ENCODE measurements at regions not wholly inside any gene's neighbourhood (a gene's known extent, or its start where the extent isn't known, plus 50 kb on each side); places are given as distances from the start of the nearest gene placed in this dataset.

DNA sequence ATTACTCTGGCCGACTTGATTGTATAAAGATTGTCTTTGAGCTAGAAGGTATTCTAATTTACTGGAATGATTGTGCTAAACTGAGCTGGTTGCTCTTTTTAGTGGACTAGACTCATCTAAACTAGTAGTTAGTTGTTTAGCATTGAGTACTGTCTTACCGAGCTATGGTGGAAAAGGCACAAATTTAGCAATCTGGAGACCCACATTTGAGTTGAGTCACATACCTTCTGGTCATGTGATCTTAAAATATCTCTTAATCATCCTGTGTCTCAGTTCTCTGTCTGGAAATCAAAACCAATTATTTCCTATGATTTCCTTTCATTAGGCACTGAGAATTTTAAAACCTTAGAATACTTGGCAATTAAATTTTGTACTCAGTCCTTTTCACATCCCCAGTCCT, 349.5 kb downstream of the IRS2 start:
- DNase-seq (ENCODE audit: low spot score): no peak

- DNase-seq (ENCODE audit: low spot score): no peak
These were observed 350.2 kb downstream of the IRS2 start for GRCh38 chr13:109436055-109436622.

DNA sequence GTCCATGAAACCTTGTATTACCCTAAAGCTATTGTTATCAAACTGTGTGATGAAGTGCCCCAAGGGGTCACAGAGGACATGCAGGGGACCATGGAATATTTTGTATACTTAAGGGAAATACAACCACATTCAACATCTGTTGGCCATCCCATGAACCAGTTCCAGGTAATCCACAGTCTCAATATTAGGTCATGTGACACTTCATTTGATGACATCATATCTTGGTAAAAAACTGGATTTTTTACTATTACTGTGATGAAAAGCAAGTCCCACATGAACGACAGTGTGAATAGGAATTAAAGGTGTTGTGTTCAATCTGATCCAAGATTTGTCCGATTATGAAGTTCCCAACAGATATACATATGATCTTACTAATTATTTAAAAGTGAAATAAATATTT, 355.2 kb downstream of the IRS2 start:
- no peak for DNase-seq (ENCODE audit: low spot score)

GRCh38 chr13:109428146-109428545, 358.2 kb downstream of the IRS2 start:
- DNase-seq (ENCODE audit: low spot score): no peak

DNA sequence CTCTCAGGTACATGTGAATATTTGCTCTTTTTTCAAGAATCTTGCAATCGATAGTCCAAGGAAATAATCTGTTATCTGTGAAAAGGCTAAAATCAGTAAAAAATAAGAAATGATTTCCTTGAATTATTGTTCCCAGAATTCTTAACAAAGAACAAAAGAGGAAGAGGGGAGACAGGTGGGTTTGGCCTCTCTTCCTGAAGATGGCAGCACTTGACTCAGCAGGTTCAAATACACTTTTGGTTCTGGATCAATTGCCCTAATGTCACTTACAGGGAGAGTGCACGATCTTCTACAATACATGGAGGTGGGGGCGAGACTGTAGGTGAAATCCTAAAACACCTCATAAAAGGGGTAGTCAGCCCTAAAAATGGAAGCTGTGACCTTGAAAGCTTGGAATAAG, 358.7 kb downstream of the IRS2 start:
- DNase-seq (ENCODE audit: low spot score): no peak

GRCh38 chr13:109427148-109427547, 359.2 kb downstream of the IRS2 start:
- DNase-seq (ENCODE audit: low spot score): no peak

DNA sequence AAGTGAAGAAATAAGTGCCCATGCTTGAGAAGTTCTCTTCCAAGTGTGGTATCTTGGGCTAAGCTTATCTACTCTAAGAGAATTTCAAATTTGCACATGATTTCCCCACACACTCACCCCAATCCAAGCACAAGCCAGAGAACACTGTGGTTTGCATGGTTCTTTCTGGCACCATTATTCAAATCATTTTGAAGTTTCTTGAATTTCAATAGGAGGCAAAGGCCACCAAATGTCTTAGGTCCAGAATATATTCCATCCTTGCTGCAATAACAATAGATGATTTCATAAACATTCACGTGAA, 359.7 kb downstream of the IRS2 start:
- DNase-seq (ENCODE audit: low spot score): no peak

- DNase-seq (ENCODE audit: low spot score): no peak
These were observed 360.3 kb downstream of the IRS2 start for GRCh38 chr13:109425821-109426689.

DNA sequence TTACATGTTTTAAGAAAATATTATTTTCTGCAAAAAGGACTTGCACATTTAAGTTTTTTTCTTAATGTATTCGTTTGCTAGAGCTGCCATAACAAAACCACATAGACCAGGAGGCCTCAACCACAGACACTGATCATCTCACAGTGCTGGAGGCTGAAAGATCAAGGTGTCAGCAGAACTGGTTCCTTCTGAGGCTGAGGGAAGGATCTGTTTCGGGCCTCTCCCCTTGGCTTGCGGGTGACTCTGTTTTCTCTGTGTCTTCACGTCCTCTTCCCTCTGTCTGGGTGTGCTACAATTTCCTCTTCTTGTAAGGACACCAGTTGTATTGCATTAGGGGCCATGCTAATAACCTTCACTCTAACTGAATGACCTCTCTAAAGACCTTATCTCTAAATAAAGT, 364.2 kb downstream of the IRS2 start:
- DNase-seq (ENCODE audit: low spot score): no peak

DNA sequence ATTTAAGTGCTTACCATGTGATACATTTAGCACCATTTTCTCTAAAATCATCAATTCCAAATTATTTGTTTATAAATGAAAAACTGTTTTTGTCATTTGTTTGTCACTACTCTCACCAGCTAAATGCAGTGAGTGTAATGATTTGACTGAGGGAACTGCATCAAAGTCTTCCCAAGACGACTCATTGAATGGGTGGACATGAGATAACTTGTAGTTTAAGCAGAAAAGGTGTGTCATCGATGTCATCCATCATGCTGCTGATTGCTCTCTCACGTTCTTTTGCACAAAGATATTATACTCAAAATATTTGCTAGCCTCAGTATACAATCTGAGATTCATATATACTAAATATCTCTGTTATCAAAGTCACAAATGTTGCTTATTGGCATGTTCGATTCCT, 366.5 kb downstream of the IRS2 start:
- DNase-seq (ENCODE audit: low spot score): no peak

- no peak for DNase-seq (ENCODE audit: low spot score)
These were observed 368.3 kb downstream of the IRS2 start for GRCh38 chr13:109418111-109418510.

- DNase-seq (ENCODE audit: low spot score): no peak
These were observed 370.4 kb downstream of the IRS2 start for GRCh38 chr13:109416001-109416400.

DNA sequence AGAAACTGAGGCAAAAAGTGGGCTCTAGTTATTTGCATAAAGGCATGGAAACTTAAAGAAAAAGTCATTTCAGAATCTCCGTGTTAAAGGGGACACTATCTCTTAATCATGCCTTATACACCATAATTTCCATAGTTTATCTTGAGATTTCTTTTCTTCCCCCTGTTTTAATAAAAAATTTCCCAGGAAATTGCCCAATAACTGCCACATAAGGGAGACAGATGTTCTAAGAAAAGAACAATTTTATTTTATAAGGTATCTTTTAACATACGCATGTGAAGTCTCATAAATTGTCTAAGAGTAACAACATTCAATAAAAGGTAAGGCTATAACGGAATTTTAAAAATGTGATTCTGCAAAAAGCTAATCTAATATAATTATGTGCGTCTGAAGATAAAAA, 371.3 kb downstream of the IRS2 start:
- DNase-seq (ENCODE audit: low spot score): no peak

GRCh38 chr13:109412283-109412901, 374.0 kb downstream of the IRS2 start:
- no peak for DNase-seq (ENCODE audit: low spot score)

- DNase-seq (ENCODE audit: low spot score): no peak
These were observed 375.5 kb downstream of the IRS2 start for GRCh38 chr13:109410868-109411267.

DNA sequence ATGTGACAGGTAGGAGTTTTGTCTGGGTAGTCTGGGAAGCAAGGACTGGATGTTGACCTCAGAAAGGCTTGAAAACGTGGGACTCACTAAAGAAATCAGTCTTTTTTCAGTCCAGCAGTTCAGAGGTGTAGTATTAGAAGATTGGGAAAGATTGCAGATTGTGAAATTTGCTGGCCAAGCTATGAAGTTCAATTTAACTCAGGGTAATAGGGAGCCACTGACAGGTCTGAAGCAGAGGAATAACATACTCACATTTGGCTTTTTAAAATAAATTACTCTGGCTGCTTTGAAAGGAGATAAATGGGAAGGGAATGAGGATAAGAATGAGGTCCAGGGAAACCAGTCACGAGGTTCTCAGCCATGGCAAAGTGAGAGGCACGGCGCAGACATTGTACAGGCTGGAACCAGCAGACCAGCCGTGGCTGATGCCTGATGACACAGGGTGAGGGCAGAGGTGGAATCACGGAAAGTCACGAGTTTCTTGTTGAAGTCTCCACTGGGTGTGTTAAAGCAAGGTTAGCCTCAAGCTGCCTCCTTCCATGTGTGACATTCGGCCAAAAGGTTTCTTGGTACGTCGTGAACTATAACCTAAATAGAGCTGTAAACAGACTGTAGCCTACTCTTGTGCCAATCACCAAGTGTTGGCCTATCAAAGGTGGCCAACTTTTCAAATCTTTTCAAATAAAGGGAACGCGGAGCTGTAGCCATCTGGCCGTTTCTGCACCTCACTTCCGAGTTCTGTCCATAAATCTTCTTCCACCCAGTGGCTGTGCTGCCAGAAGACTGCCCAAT, 377.6 kb downstream of the IRS2 start:
- DNase-seq (ENCODE audit: low spot score): no peak

DNA sequence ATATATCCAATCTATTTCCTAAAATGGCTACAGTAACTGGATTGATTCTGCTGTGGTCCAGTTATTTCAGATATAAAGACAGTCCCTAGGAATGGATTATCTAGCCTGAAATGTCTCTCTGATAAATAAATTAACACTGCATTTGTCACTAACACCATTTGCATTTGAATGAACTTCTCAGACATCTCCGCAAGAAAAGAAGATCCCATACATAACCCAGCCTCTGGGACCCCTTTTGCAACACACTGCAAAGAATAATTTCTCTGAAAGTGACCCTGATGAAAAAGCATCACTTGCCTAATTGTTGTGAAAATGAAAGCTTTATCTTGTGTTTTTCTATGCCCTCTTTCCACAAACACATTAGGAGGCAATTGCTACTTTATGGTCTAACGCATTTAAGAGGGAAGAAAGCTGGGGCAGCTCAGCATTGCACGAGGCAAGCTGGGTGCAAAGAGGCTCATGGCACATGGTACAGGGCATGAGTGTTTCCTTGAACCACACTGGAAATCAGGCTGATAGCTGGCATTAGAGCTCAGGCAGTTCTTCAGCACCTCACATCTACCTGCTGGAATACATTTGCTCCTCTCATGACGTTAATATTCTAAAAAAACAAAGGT, 379.9 kb downstream of the IRS2 start:
- no peak for DNase-seq (ENCODE audit: low spot score)

GRCh38 chr13:109403012-109403421, 383.4 kb downstream of the IRS2 start:
- DNase-seq (ENCODE audit: low spot score): no peak

DNA sequence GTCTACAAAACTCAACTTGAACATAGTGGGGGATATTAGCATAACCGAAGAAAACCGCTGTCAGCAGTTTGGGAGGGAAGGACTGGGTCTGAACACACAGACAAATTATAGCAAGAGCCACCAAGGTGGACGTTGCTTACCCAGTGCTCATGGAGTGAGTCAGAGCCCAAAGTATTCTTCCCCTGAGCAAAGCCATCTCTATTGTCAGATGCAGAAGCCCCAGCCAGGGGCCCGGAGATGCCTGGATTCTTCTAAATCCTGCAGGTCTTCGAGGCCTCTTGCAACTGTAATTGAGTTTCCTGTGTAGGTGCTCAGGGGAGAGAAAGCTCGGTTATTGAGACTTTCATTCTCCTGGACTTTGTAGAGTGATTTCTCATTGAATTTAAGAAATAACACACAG, 384.5 kb downstream of the IRS2 start:
- no peak for DNase-seq (ENCODE audit: low spot score)

- DNase-seq (ENCODE audit: low spot score): no peak
These were observed 385.1 kb downstream of the IRS2 start for GRCh38 chr13:109401307-109401706.

DNA sequence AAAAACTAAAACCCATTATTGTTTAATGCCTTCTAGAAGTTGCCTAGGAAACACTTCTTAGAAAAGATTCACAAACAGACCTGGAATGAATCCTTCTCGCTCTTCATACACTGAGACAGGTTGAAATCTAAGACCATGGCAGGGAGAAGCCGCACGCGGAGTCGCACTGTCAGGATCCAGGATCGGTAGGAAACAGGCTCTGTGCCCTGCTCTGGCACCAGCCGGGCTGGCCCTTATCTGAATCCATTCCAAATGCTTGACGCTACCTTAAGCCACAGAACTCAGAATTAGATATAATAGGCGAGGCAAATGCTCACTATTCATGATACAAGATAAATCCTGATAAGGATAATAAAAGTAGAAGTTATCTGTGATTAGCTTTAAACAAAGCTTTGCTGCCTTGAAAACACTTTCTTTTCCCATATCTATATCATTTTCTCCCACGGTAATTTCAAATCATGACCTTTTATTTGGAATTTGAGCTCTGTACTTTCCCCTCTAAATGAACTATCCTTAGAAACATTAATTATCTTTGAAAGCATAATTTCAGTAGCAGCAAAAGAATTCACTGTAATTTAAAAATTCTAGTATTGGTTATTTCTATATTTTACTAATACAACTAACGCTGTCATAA, 385.6 kb downstream of the IRS2 start:
- no peak for DNase-seq (ENCODE audit: low spot score)

- no peak for DNase-seq (ENCODE audit: low spot score)
These were observed 386.2 kb downstream of the IRS2 start for GRCh38 chr13:109400209-109400608.

All from kidney capillary endothelial cell (primary cell).